HCT116 (cell line): ENCODE measurements at regions not wholly inside any gene's neighbourhood (a gene's known extent, or its start where the extent isn't known, plus 50 kb on each side); places are given as distances from the start of the nearest gene placed in this dataset.

Source experiments
- ATAC-seq: fragments of 200-7000 bp; cut with Tn5 transposase; 2 replicates; pipeline ENCODE4 v1.9.1; 2020; ENCODE audit warnings: mild to moderate bottlenecking, moderate library complexity
- BruUV-seq: library from RNA; stranded (reverse); fragments of 400-500 nt; replicated peaks from 2 replicates; lab custom pipeline; 2021; lab: Mats Ljungman, UMichigan
- CTCF ChIA-PET: fragments of 300-600 bp; sonication (Branson Sonifier 250); formaldehyde crosslinking; loops from one replicate; lab custom pipeline; 2021; ENCODE audit warnings: antibody characterized with exemption; lab: Charles Lee
- POLR2A ChIA-PET: fragments of 300-600, 350-600 bp; sonication (Branson Sonifier 250); formaldehyde crosslinking; loops from one replicate; lab custom pipeline; 2021; ENCODE audit warnings: antibody characterized with exemption; lab: Charles Lee
- RAD21 ChIA-PET, 2 experiments: fragments of 300-600 bp; sonication (Branson Sonifier 250); formaldehyde crosslinking; loops; one replicate each; lab custom pipeline; 2023; ENCODE audit warnings: low total read pairs in 2 of 2; ENCODE audit not compliant: uncharacterized antibody in 2 of 2, unreplicated experiment in 2 of 2, low non-redundant PET in 1 of 2; lab: Charles Lee
- DNase-seq: peaks from one replicate; pipeline ENCODE4 v3.0.0-alpha.2; 2010; ENCODE audit warnings: low read depth, low spot score
- H2AFZ ChIP-seq: fragments of 200-600 bp; shearing (Covaris generic), sonication (generic); 2 replicates; pipeline ENCODE4 v1.6.1; 2017; ENCODE audit warnings: low read depth, mixed run types, mixed read lengths, antibody characterized with exemption, low read length; ENCODE audit not compliant: poor library complexity, severe bottlenecking
- H3K27ac ChIP-seq: 2 replicates; pipeline ENCODE4 v1.5.1; 2012; ENCODE audit warnings: low read depth, low read length
- H3K27me3 ChIP-seq: fragments of 200-600 bp; sonication (generic); 2 replicates; pipeline ENCODE4 v1.6.1; 2016; ENCODE audit warnings: mixed run types, low read length, mixed read lengths; ENCODE audit not compliant: insufficient read depth
- H3K36me3 ChIP-seq, 2 experiments: fragments of 200-500 bp in 1 of 2; fragments of 200-600 bp in 1 of 2; sonication (Bioruptor generic) in 1 of 2; sonication (generic) in 1 of 2; 2 replicates each; pipeline versions ENCODE4 v1.5.1 to v1.6.1; 2014 to 2016; ENCODE audit warnings: low read length in 2 of 2, inconsistent platforms in 1 of 2, mixed read lengths in 1 of 2, mixed run types in 1 of 2; ENCODE audit not compliant: insufficient read depth in 2 of 2, control insufficient read depth in 1 of 2
- H3K4me1 ChIP-seq, 2 experiments: fragments of 200-600 bp in 1 of 2; sonication (generic) in 1 of 2; 2 replicates each; pipeline versions ENCODE4 v1.5.1 to v1.6.1; 2012 to 2017; ENCODE audit warnings: low read length in 2 of 2, inconsistent platforms in 1 of 2, mild to moderate bottlenecking in 1 of 2, mixed read lengths in 1 of 2, mixed run types in 1 of 2, moderate library complexity in 1 of 2; ENCODE audit not compliant: insufficient read depth in 2 of 2, control insufficient read depth in 1 of 2
- H3K4me2 ChIP-seq: fragments of 200-600 bp; sonication (generic); 2 replicates; pipeline ENCODE4 v1.6.1; 2017; ENCODE audit warnings: mixed run types, low read length, mixed read lengths
- H3K4me3 ChIP-seq, 2 experiments: fragments of 200-600 bp in 1 of 2; sonication (generic) in 1 of 2; replicated peaks in 1 of 2; 2 replicates each; pipeline ENCODE4 v1.5.1; 2011 to 2016; ENCODE audit warnings: low read length in 2 of 2, control low read depth in 1 of 2, low read depth in 1 of 2, mild to moderate bottlenecking in 1 of 2, mixed read lengths in 1 of 2, mixed run types in 1 of 2
- H3K79me2 ChIP-seq: fragments of 200-600 bp; sonication (generic); 2 replicates; pipeline ENCODE4 v1.6.1; 2017; ENCODE audit warnings: mild to moderate bottlenecking, mixed run types, low read length, moderate library complexity, mixed read lengths; ENCODE audit not compliant: insufficient read depth
- H3K9ac ChIP-seq: fragments of 200-600 bp; sonication (generic); 2 replicates; pipeline ENCODE4 v1.6.1; 2016; ENCODE audit warnings: low read length, mixed read lengths
- H3K9me2 ChIP-seq: fragments of 200-600 bp; sonication (generic), shearing (Covaris generic); 2 replicates; pipeline ENCODE4 v1.6.1; 2017; ENCODE audit warnings: mixed run types, mild to moderate bottlenecking, moderate library complexity; ENCODE audit not compliant: insufficient read depth
- H3K9me3 ChIP-seq, 2 experiments: fragments of 200-500 bp in 1 of 2; fragments of 200-600 bp in 1 of 2; sonication (Bioruptor generic) in 1 of 2; sonication (generic) in 1 of 2; 2 replicates each; pipeline ENCODE4 v1.6.1; 2014 to 2017; ENCODE audit warnings: low read length in 2 of 2, mixed read lengths in 2 of 2, inconsistent platforms in 1 of 2, low read depth in 1 of 2, mild to moderate bottlenecking in 1 of 2, mixed run types in 1 of 2, moderate library complexity in 1 of 2; ENCODE audit not compliant: control insufficient read depth in 1 of 2, insufficient read depth in 1 of 2
- H4K20me1 ChIP-seq: fragments of 200-600 bp; sonication (generic), shearing (Covaris generic); 2 replicates; pipeline ENCODE4 v1.6.1; 2017; ENCODE audit warnings: mixed run types, mild to moderate bottlenecking, moderate library complexity; ENCODE audit not compliant: insufficient read depth
- EGR1 ChIP-seq: IDR thresholded peaks from 2 replicates; pipeline ENCODE4 v1.6.1; 2012; ENCODE audit warnings: low read depth
- FOSL1 ChIP-seq: IDR thresholded peaks from 2 replicates; pipeline ENCODE4 v1.6.1; 2012; ENCODE audit warnings: low read depth
- MAX ChIP-seq: IDR thresholded peaks from 2 replicates; pipeline ENCODE4 v1.6.1; 2012
- REST ChIP-seq: IDR thresholded peaks from 2 replicates; pipeline ENCODE4 v1.6.1; 2012; ENCODE audit warnings: low read depth
- SP1 ChIP-seq: IDR thresholded peaks from 2 replicates; pipeline ENCODE4 v1.6.1; 2012; ENCODE audit warnings: low read depth
- SRF ChIP-seq: IDR thresholded peaks from 2 replicates; pipeline ENCODE4 v1.6.1; 2012; ENCODE audit warnings: low read depth
- intact Hi-C: fragments of 100-400 bp; cut with micrococcal nuclease; formaldehyde crosslinking; loops from 2 replicates; pipeline ENCODE4 v1.10.0; 2022
- TF ChIP-seq, protein P1 (sequence below): IDR thresholded peaks from 2 replicates; pipeline ENCODE4 v1.6.1; 2012

GRCh38 chr15:85311647-85312046 is 68.8 kb upstream of the AKAP13 start:
- intact Hi-C loops: no loop called here
- Histone ChIP-seq H2AFZ (no peak overlapping the region), H3K9me2 (no peaks in the 10 kb centered on the region), H3K79me2 (no peaks in the 10 kb centered on the region), H3K27me3 (no peaks in the 10 kb centered on the region), H3K4me2 (no peak overlapping the region), H3K27ac (no peak overlapping the region), H3K4me1 (peaks cover 15 to 16% of the 10 kb centered on the region in 2 experiments; a peak in 3 of 4 replicates), H4K20me1 (no peaks in the 10 kb centered on the region), H3K9ac (no peak overlapping the region), H3K4me3 (no peak overlapping the region), H3K36me3 (no peaks in the 10 kb centered on the region), H3K9me3 (no peaks in the 10 kb centered on the region)
- ATAC-seq (no peak), DNase-seq (no peak)
- RAD21 ChIA-PET: no interaction called here
- no TSS peak for BruUV-seq
- CTCF ChIA-PET: interaction anchor here (1.4 kb wide), 1 partner anchor 21 kb away, joined by 4 read pairs; no protein-coding TSS in a partner anchor
- POLR2A ChIA-PET: no interaction called here
- no peak for TF ChIP-seq SP1
- no peak for TF ChIP-seq MAX
- TF ChIP-seq, protein P1, sequence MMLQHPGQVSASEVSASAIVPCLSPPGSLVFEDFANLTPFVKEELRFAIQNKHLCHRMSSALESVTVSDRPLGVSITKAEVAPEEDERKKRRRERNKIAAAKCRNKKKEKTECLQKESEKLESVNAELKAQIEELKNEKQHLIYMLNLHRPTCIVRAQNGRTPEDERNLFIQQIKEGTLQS: no peak
- TF ChIP-seq EGR1: no peak
- no peak for TF ChIP-seq FOSL1
- TF ChIP-seq REST: no peak
- TF ChIP-seq SRF: no peak
